ENCODE measurements at regions not wholly inside any gene's neighbourhood (a gene's known extent, or its start where the extent isn't known, plus 50 kb on each side); places are given as distances from the start of the nearest gene placed in this dataset.

GRCh38 chr4:157898836-157899605, 273.8 kb downstream of the GASK1B start:
- DNase-seq (ENCODE audit: extremely low read depth, low read depth) = no peak
- TF ChIP-seq CTCF (IDR thresholded peaks at IDR 0.05; ENCODE audit: low read depth, low read length, missing control alignments) = no peak

GRCh38 chr4:157897855-157898370, 274.9 kb downstream of the GASK1B start:
- H3K4me3 ChIP-seq (replicated peaks; ENCODE audit: low read depth, low read length) = no peak overlapping the region
- DNase-seq (ENCODE audit: extremely low read depth, low read depth) = no peak
- TF ChIP-seq CTCF (IDR thresholded peaks at IDR 0.05; ENCODE audit: low read depth, low read length, missing control alignments) = no peak

More at GRCh38 chr4:157898836-157899605, 273.8 kb downstream of the GASK1B start:
- H3K4me3 ChIP-seq (replicated peaks; ENCODE audit: low read depth, low read length) = no peak overlapping the region

- no peak for DNase-seq (ENCODE audit: extremely low read depth, low read depth)
- H3K4me3 ChIP-seq (replicated peaks; ENCODE audit: low read depth, low read length) = no peak overlapping the region
- no peak for TF ChIP-seq CTCF (IDR thresholded peaks at IDR 0.05; ENCODE audit: low read depth, low read length, missing control alignments)
Measured at GRCh38 chr4:157896726-157897125, 276.1 kb downstream of the GASK1B start.

- no peak for DNase-seq (ENCODE audit: extremely low read depth, low read depth)
- no peak overlapping the region for H3K4me3 ChIP-seq (replicated peaks; ENCODE audit: low read depth, low read length)
- no peak for TF ChIP-seq CTCF (IDR thresholded peaks at IDR 0.05; ENCODE audit: low read depth, low read length, missing control alignments)
Measured at GRCh38 chr4:157895205-157895604, 277.6 kb downstream of the GASK1B start.

- TF ChIP-seq CTCF (IDR thresholded peaks at IDR 0.05; ENCODE audit: low read depth, low read length, missing control alignments) = no peak
- no peak overlapping the region for H3K4me3 ChIP-seq (replicated peaks; ENCODE audit: low read depth, low read length)
- no peak for DNase-seq (ENCODE audit: extremely low read depth, low read depth)
Measured at GRCh38 chr4:157889788-157890187, 283.0 kb downstream of the GASK1B start.

GRCh38 chr4:157888281-157888680, 284.5 kb downstream of the GASK1B start:
- TF ChIP-seq CTCF (IDR thresholded peaks at IDR 0.05; ENCODE audit: low read depth, low read length, missing control alignments) = no peak
- DNase-seq (ENCODE audit: extremely low read depth, low read depth) = no peak
- H3K4me3 ChIP-seq (replicated peaks; ENCODE audit: low read depth, low read length) = no peak overlapping the region

All from HFF-Myc (cell line).